ENCODE measurements at regions not wholly inside any gene's neighbourhood (a gene's known extent, or its start where the extent isn't known, plus 50 kb on each side); places are given as distances from the start of the nearest gene placed in this dataset.

GRCh38 chr2:16281451-16282335 is 341.3 kb downstream of the MYCN start:
- TF ChIP-seq TEAD4 (IDR thresholded peaks at IDR 0.05; ENCODE audit: low read depth, low read length) = no peak
- TF ChIP-seq HDAC2 (IDR thresholded peaks at IDR 0.05; ENCODE audit: borderline replicate concordance in 1 of 2, low read depth in 2 of 2, low read length in 2 of 2) = no peak
- TF ChIP-seq JUN (IDR thresholded peaks at IDR 0.05; ENCODE audit: low read depth, low read length) = no peak
- no peak for TF ChIP-seq JUND (IDR thresholded peaks at IDR 0.05; ENCODE audit: low read length)
- TF ChIP-seq POLR2A (IDR thresholded peaks at IDR 0.05; ENCODE audit: control extremely low read depth in 1 of 2, low read depth in 2 of 2, low read length in 2 of 2) = no peak
- TF ChIP-seq CTCF (IDR thresholded peaks at IDR 0.05; ENCODE audit: control extremely low read depth in 1 of 3, insufficient read depth in 1 of 3, low read depth in 1 of 3, low read length in 3 of 3) = peak; percentile 8 to 67 (median 59)
- TF ChIP-seq MAX (IDR thresholded peaks at IDR 0.05) = no peak
- no peak for TF ChIP-seq RXRA (IDR thresholded peaks at IDR 0.05; ENCODE audit: insufficient read depth, low read depth, low read length)
- TF ChIP-seq EP300 (IDR thresholded peaks at IDR 0.05; ENCODE audit: borderline replicate concordance in 1 of 2, low read depth in 2 of 2, low read length in 2 of 2) = no peak
- no peak for TF ChIP-seq MAFK (IDR thresholded peaks at IDR 0.05; ENCODE audit: low read depth, low read length)
- TF ChIP-seq SP1 (IDR thresholded peaks at IDR 0.05; ENCODE audit: low read depth, low read length) = no peak

All from H1 (cell line).